WERI-Rb-1 (cell line): ENCODE measurements at regions not wholly inside any gene's neighbourhood (a gene's known extent, or its start where the extent isn't known, plus 50 kb on each side); places are given as distances from the start of the nearest gene placed in this dataset.

ENCODE experiments used
- DNase-seq: peaks from one replicate; pipeline ENCODE4 v3.0.0-alpha.2; 2020
- H3K27ac ChIP-seq: fragments of 250-450 bp; sonication (Bioruptor Pico); 2 replicates; pipeline ENCODE4 v1.5.1; 2020; ENCODE audit warnings: mild to moderate bottlenecking, moderate library complexity
- H3K27me3 ChIP-seq: fragments of 250-450 bp; sonication (Bioruptor Pico); 2 replicates; pipeline ENCODE4 v1.5.1; 2021; ENCODE audit warnings: mild to moderate bottlenecking, low read depth, moderate library complexity; ENCODE audit not compliant: insufficient read depth, severe bottlenecking
- H3K36me3 ChIP-seq: fragments of 250-450 bp; sonication (Bioruptor Pico); 2 replicates; pipeline ENCODE4 v1.5.1; 2020; ENCODE audit warnings: mild to moderate bottlenecking, moderate library complexity
- H3K4me3 ChIP-seq: 2 replicates; pipeline ENCODE4 v1.5.1; 2011; ENCODE audit warnings: low read depth, mild to moderate bottlenecking, control low read depth, low read length
- H3K9me3 ChIP-seq: fragments of 250-450 bp; sonication (Bioruptor Pico); 2 replicates; pipeline ENCODE4 v1.5.1; 2021; ENCODE audit warnings: mild to moderate bottlenecking, moderate library complexity; ENCODE audit not compliant: severe bottlenecking
- CTCF ChIP-seq: IDR thresholded peaks from 2 replicates; pipeline ENCODE4 v1.5.1; 2011; ENCODE audit warnings: low read depth, mild to moderate bottlenecking, control low read depth, inconsistent platforms, low read length

GRCh38 chr10:94277450-94277849 lies 85.3 kb downstream of the NOC3L start:
- H3K4me3 ChIP-seq: no peak overlapping the region
- TF ChIP-seq CTCF: no peak
- H3K36me3 ChIP-seq: no peaks in the 10 kb centered on the region; the same call in 1 of the 2 replicates
- H3K27me3 ChIP-seq: no peaks in the 10 kb centered on the region
- DNase-seq: no peak
- H3K27ac ChIP-seq: no peak overlapping the region
- no peaks in the 10 kb centered on the region for H3K9me3 ChIP-seq

- Histone ChIP-seq H3K27me3 (no peaks in the 10 kb centered on the region), H3K4me3 (no peak overlapping the region), H3K9me3 (no peaks in the 10 kb centered on the region), H3K36me3 (no peaks in the 10 kb centered on the region), H3K27ac (no peak overlapping the region)
- peak; percentile 95 for TF ChIP-seq CTCF
- peak; percentile 64 for DNase-seq
Observed at GRCh38 chr10:94279835-94280709, 82.7 kb downstream of the NOC3L start.

- Histone ChIP-seq H3K4me3 (no peak overlapping the region), H3K36me3 (no peaks in the 10 kb centered on the region), H3K9me3 (no peaks in the 10 kb centered on the region), H3K27me3 (no peaks in the 10 kb centered on the region), H3K27ac (no peak overlapping the region)
- no peak for TF ChIP-seq CTCF
- no peak for DNase-seq
Observed at GRCh38 chr10:94281654-94282053, 81.1 kb downstream of the NOC3L start.

- no peaks in the 10 kb centered on the region for H3K36me3 ChIP-seq
- no peaks in the 10 kb centered on the region for H3K9me3 ChIP-seq
- no peak overlapping the region for H3K4me3 ChIP-seq
- DNase-seq: no peak
- no peaks in the 10 kb centered on the region for H3K27me3 ChIP-seq
- no peak overlapping the region for H3K27ac ChIP-seq
- no peak for TF ChIP-seq CTCF
Observed at GRCh38 chr10:94282369-94282768, 80.4 kb downstream of the NOC3L start.
